Ishikawa (cell line): ENCODE measurements at regions not wholly inside any gene's neighbourhood (a gene's known extent, or its start where the extent isn't known, plus 50 kb on each side); places are given as distances from the start of the nearest gene placed in this dataset.
A peak's percentile ranks its signal among the peaks of the same experiment; 100 is the strongest.

Experiments used
- EP300 ChIP-seq: IDR thresholded peaks from 2 replicates; pipeline ENCODE4 v1.6.1; 2012; ENCODE audit warnings: borderline replicate concordance
- RAD21 ChIP-seq: IDR thresholded peaks from 2 replicates; pipeline ENCODE4 v1.6.1; 2012; ENCODE audit warnings: low read depth
- TAF1 ChIP-seq: IDR thresholded peaks from 2 replicates; pipeline ENCODE4 v1.6.1; 2012; ENCODE audit warnings: low read depth, mild to moderate bottlenecking
- TCF12 ChIP-seq: IDR thresholded peaks from 2 replicates; pipeline ENCODE4 v1.6.1; 2012; ENCODE audit warnings: low read depth
- YY1 ChIP-seq: IDR thresholded peaks from 2 replicates; pipeline ENCODE4 v1.6.1; 2012; ENCODE audit warnings: low read depth
- TF ChIP-seq, protein P1 (sequence below): IDR thresholded peaks from 2 replicates; pipeline ENCODE4 v1.6.1; 2012

GRCh38 chr5:115072266-115073064, 97.2 kb downstream of the TRIM36 start:
- TF ChIP-seq YY1 (peak; percentile 62; the same call in 1 of the 2 replicates), EP300 (no peak), RAD21 (no peak), TCF12 (no peak), TAF1 (no peak)
- TF ChIP-seq, protein P1, sequence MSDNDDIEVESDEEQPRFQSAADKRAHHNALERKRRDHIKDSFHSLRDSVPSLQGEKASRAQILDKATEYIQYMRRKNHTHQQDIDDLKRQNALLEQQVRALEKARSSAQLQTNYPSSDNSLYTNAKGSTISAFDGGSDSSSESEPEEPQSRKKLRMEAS, result peak; percentile 71
